Mesenchymal stem cell (in vitro differentiated cells and primary cell): ENCODE measurements at regions not wholly inside any gene's neighbourhood (a gene's known extent, or its start where the extent isn't known, plus 50 kb on each side); places are given as distances from the start of the nearest gene placed in this dataset.

ENCODE experiments used
- DNase-seq: peaks from one replicate; pipeline ENCODE4 v3.0.0-alpha.2; 2013
- H2AFZ ChIP-seq: one replicate; pipeline ENCODE4 v1.6.1; 2013; ENCODE audit warnings: low read depth, mild to moderate bottlenecking, control low read depth, inconsistent platforms, low read length, moderate library complexity
- H2AK5ac ChIP-seq: 2 replicates; pipeline ENCODE4 v1.6.1; 2013; ENCODE audit warnings: low read length, moderate library complexity, mild to moderate bottlenecking, inconsistent platforms; ENCODE audit not compliant: severe bottlenecking
- H2BK120ac ChIP-seq: one replicate; pipeline ENCODE4 v1.6.1; 2013; ENCODE audit warnings: low read depth, mild to moderate bottlenecking, inconsistent platforms, low read length, moderate library complexity
- H2BK12ac ChIP-seq, 2 experiments: one replicate each; pipeline ENCODE4 v1.6.1; 2013; ENCODE audit warnings: inconsistent platforms in 2 of 2, low read length in 2 of 2, mild to moderate bottlenecking in 2 of 2, moderate library complexity in 2 of 2, control low read depth in 1 of 2
- H2BK15ac ChIP-seq: one replicate; pipeline ENCODE4 v1.6.1; 2013; ENCODE audit warnings: mild to moderate bottlenecking, low read depth, inconsistent platforms; ENCODE audit not compliant: poor library complexity, severe bottlenecking
- H2BK5ac ChIP-seq: 2 replicates; pipeline ENCODE4 v1.6.1; 2013; ENCODE audit warnings: low read depth, mild to moderate bottlenecking, low read length, control low read depth, inconsistent platforms; ENCODE audit not compliant: poor library complexity, severe bottlenecking
- H3K14ac ChIP-seq, 2 experiments: one replicate each; pipeline ENCODE4 v1.6.1; 2013; ENCODE audit warnings: inconsistent platforms in 2 of 2, low read length in 2 of 2, control low read depth in 1 of 2, mild to moderate bottlenecking in 1 of 2, moderate library complexity in 1 of 2
- H3K18ac ChIP-seq, 2 experiments: one replicate each; pipeline ENCODE4 v1.6.1; 2013; ENCODE audit warnings: inconsistent platforms in 2 of 2, low read length in 2 of 2, control low read depth in 1 of 2, low read depth in 1 of 2, mild to moderate bottlenecking in 1 of 2
- H3K23ac ChIP-seq, 2 experiments: one replicate each; pipeline ENCODE4 v1.6.1; 2013; ENCODE audit warnings: inconsistent platforms in 2 of 2, low read length in 2 of 2, mild to moderate bottlenecking in 2 of 2, moderate library complexity in 2 of 2, control low read depth in 1 of 2
- H3K27ac ChIP-seq: 2 replicates; pipeline ENCODE4 v1.5.1; 2013; ENCODE audit warnings: mild to moderate bottlenecking, moderate library complexity, low read length, control low read depth, inconsistent platforms; ENCODE audit not compliant: poor library complexity, severe bottlenecking
- H3K27me3 ChIP-seq, 2 experiments: 2 replicates each; pipeline versions ENCODE4 v1.6.1 to v1.7.0; 2013; ENCODE audit warnings: low read length in 2 of 2, mild to moderate bottlenecking in 2 of 2, moderate library complexity in 2 of 2, control low read depth in 1 of 2, inconsistent platforms in 1 of 2; ENCODE audit not compliant: control insufficient read depth in 1 of 2, insufficient read depth in 1 of 2
- H3K36me3 ChIP-seq, 2 experiments: 2 replicates each; pipeline versions ENCODE4 v1.6.1 to v1.7.0; 2013; ENCODE audit warnings: low read length in 2 of 2, control low read depth in 1 of 2, inconsistent platforms in 1 of 2, low read depth in 1 of 2, mild to moderate bottlenecking in 1 of 2; ENCODE audit not compliant: insufficient read depth in 2 of 2, control insufficient read depth in 1 of 2
- H3K4ac ChIP-seq, 2 experiments: one replicate each; pipeline ENCODE4 v1.6.1; 2013; ENCODE audit warnings: inconsistent platforms in 2 of 2, low read length in 2 of 2, mild to moderate bottlenecking in 2 of 2, moderate library complexity in 2 of 2, control low read depth in 1 of 2, low read depth in 1 of 2
- H3K4me1 ChIP-seq: 2 replicates; pipeline ENCODE4 v1.6.1; 2013; ENCODE audit warnings: low read depth, low read length, control low read depth; ENCODE audit not compliant: control insufficient read depth, insufficient read depth
- H3K4me2 ChIP-seq: 2 replicates; pipeline ENCODE4 v1.6.1; 2013; ENCODE audit warnings: low read length, mild to moderate bottlenecking, inconsistent platforms; ENCODE audit not compliant: poor library complexity, severe bottlenecking
- H3K4me3 ChIP-seq, 2 experiments: 2 replicates each; pipeline versions ENCODE4 v1.5.1 to v1.7.0; 2013; ENCODE audit warnings: low read length in 2 of 2, mild to moderate bottlenecking in 2 of 2, control low read depth in 1 of 2, low read depth in 1 of 2; ENCODE audit not compliant: insufficient read depth in 1 of 2
- H3K79me1 ChIP-seq: replicated peaks from 2 replicates; pipeline ENCODE4 v1.6.1; 2013; ENCODE audit warnings: mild to moderate bottlenecking, control low read depth, low read length, inconsistent platforms; ENCODE audit not compliant: poor library complexity, severe bottlenecking
- H3K9ac ChIP-seq: 2 replicates; pipeline ENCODE4 v1.7.0; 2013; ENCODE audit warnings: mild to moderate bottlenecking, low read length, moderate library complexity
- H3K9me3 ChIP-seq: 2 replicates; pipeline ENCODE4 v1.7.0; 2013; ENCODE audit warnings: mild to moderate bottlenecking, low read length; ENCODE audit not compliant: control insufficient read depth
- H4K8ac ChIP-seq: one replicate; pipeline ENCODE4 v1.6.1; 2013; ENCODE audit warnings: inconsistent platforms, mild to moderate bottlenecking, low read length, moderate library complexity
- H4K91ac ChIP-seq: one replicate; pipeline ENCODE4 v1.6.1; 2013; ENCODE audit warnings: mild to moderate bottlenecking, low read length, inconsistent platforms
- whole genome bisulfite sequencing: methylation state at CpG from one replicate; pipeline ENCODE4 v1.1.7; 2013; ENCODE audit warnings: mixed read lengths; 5-methylcytosine and 5-hydroxymethylcytosine counted together

DNA sequence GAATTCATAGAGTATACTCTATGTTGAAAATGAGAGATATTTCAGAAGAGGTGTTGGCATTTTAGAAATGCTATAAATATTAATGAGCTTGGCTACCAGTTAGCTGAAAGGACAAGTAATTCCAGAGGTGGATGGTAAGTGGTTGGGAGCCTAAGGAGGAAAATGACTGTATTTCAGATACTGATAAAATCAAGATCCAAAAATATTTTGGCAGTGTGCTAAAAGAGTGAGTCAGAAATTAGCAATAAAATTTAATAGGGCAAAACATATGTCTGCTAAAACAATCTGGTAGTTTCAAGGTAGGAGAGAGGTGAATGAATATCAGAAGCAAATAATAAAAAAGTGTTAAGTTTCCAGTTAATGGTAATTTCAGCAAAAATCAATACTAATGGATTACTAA lies 1287.9 kb downstream of the CDH8 start:
- Histone ChIP-seq H3K9ac (no peak overlapping the region), H2AFZ (no peak overlapping the region), H2BK12ac (no peak overlapping the region), H3K18ac (no peak overlapping the region), H3K4ac (no peak overlapping the region), H2AK5ac (no peak overlapping the region), H3K79me1 (no peaks in the 10 kb centered on the region), H4K8ac (no peak overlapping the region), H3K4me1 (no peaks in the 10 kb centered on the region), H2BK15ac (no peak overlapping the region), H2BK120ac (no peak overlapping the region), H3K9me3 (no peaks in the 10 kb centered on the region), H3K14ac (no peak overlapping the region), H3K4me2 (no peak overlapping the region), H3K27me3 (no peaks in the 10 kb centered on the region), H3K23ac (no peak overlapping the region), H2BK5ac (no peak overlapping the region), H3K4me3 (no peak overlapping the region), H4K91ac (no peak overlapping the region), H3K27ac (no peak overlapping the region), H3K36me3 (no peaks in the 10 kb centered on the region)
- DNase-seq: no peak

GRCh38 chr16:60744198-60744597 lies 1292.0 kb downstream of the CDH8 start:
- Histone ChIP-seq H4K91ac (no peak overlapping the region), H2AK5ac (no peak overlapping the region), H3K18ac (no peak overlapping the region), H3K36me3 (no peaks in the 10 kb centered on the region), H2BK120ac (no peak overlapping the region), H3K14ac (no peak overlapping the region), H3K4me3 (no peak overlapping the region), H3K79me1 (no peaks in the 10 kb centered on the region), H3K23ac (no peak overlapping the region), H2BK15ac (no peak overlapping the region), H3K27me3 (no peaks in the 10 kb centered on the region), H4K8ac (no peak overlapping the region), H2BK5ac (no peak overlapping the region), H2BK12ac (no peak overlapping the region), H3K27ac (no peak overlapping the region), H3K9me3 (no peaks in the 10 kb centered on the region), H3K9ac (no peak overlapping the region), H2AFZ (no peak overlapping the region), H3K4me1 (no peaks in the 10 kb centered on the region), H3K4ac (no peak overlapping the region), H3K4me2 (no peak overlapping the region)
- DNase-seq: no peak
- 73% methylated on average over 3 of the region's 3 CpGs for WGBS

- H2BK12ac ChIP-seq: no peak overlapping the region
- H3K14ac ChIP-seq: no peak overlapping the region
- no peak overlapping the region for H2AFZ ChIP-seq
- no peak overlapping the region for H3K18ac ChIP-seq
- H4K8ac ChIP-seq: no peak overlapping the region
- no peak overlapping the region for H2BK15ac ChIP-seq
- no peak for DNase-seq
- H3K79me1 ChIP-seq: no peaks in the 10 kb centered on the region
- no peak overlapping the region for H2AK5ac ChIP-seq
- WGBS: 85% methylated on average over 1 of the region's 1 CpG
- no peak overlapping the region for H3K27ac ChIP-seq
- H2BK5ac ChIP-seq: no peak overlapping the region
- H3K9me3 ChIP-seq: no peaks in the 10 kb centered on the region
- no peaks in the 10 kb centered on the region for H3K4me1 ChIP-seq
- H4K91ac ChIP-seq: no peak overlapping the region
- no peak overlapping the region for H3K4me3 ChIP-seq
- H3K4ac ChIP-seq: no peak overlapping the region
- H3K27me3 ChIP-seq: no peaks in the 10 kb centered on the region
- H2BK120ac ChIP-seq: no peak overlapping the region
- H3K36me3 ChIP-seq: no peaks in the 10 kb centered on the region
- H3K9ac ChIP-seq: no peak overlapping the region
- H3K23ac ChIP-seq: no peak overlapping the region
- no peak overlapping the region for H3K4me2 ChIP-seq
These were observed 1294.4 kb downstream of the CDH8 start for GRCh38 chr16:60741810-60742209.

GRCh38 chr16:60739737-60740683 lies 1296.2 kb downstream of the CDH8 start:
- H3K4ac ChIP-seq: no peak overlapping the region
- DNase-seq: no peak
- H3K4me1 ChIP-seq: no peaks in the 10 kb centered on the region
- no peak overlapping the region for H3K27ac ChIP-seq
- H2AK5ac ChIP-seq: no peak overlapping the region
- H4K8ac ChIP-seq: no peak overlapping the region
- no peak overlapping the region for H3K14ac ChIP-seq
- H2BK5ac ChIP-seq: no peak overlapping the region
- no peak overlapping the region for H3K4me3 ChIP-seq
- no peak overlapping the region for H3K23ac ChIP-seq
- H3K4me2 ChIP-seq: no peak overlapping the region
- no peak overlapping the region for H3K18ac ChIP-seq
- 71% methylated on average over 12 of the region's 13 CpGs for WGBS
- no peaks in the 10 kb centered on the region for H3K9me3 ChIP-seq
- H2BK15ac ChIP-seq: no peak overlapping the region
- H2BK12ac ChIP-seq: no peak overlapping the region
- no peak overlapping the region for H2AFZ ChIP-seq
- no peaks in the 10 kb centered on the region for H3K79me1 ChIP-seq
- no peaks in the 10 kb centered on the region for H3K36me3 ChIP-seq
- H3K9ac ChIP-seq: no peak overlapping the region
- H2BK120ac ChIP-seq: no peak overlapping the region
- H3K27me3 ChIP-seq: no peaks in the 10 kb centered on the region
- H4K91ac ChIP-seq: no peak overlapping the region
